ENCODE measurements at regions not wholly inside any gene's neighbourhood (a gene's known extent, or its start where the extent isn't known, plus 50 kb on each side); places are given as distances from the start of the nearest gene placed in this dataset.

DNA sequence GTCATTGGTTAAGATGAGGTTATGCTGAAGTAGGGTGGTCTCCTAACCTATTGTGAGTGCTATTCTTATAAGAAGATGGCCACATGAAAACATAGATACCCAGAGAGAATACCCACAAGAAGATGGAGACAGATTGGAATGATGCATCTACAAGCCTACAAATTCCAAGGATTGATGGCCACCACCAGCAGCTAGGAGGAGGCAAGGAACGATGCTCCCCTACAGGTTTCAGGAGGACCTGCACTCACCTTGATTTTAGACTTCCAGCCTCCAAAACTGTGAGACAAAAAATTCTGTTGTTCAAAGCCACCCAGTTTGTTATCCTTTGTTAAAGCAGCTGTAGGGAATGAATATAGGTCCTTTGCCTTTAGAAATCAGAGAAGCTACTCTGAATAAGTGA, 227.4 kb downstream of the NEDD1 start:
- H3K36me3 Mint-ChIP-seq, result peaks cover 23% of the 10 kb centered on the region
- POLR2A ChIA-PET, result no interaction called here
- H3K4me1 Mint-ChIP-seq, result peaks cover 49% of the 10 kb centered on the region
- peak; percentile 29 for ATAC-seq
- TF ChIP-seq ZNF532 (CRISPR knock-in tag; IDR thresholded peaks at IDR 0.05; ENCODE audit: borderline replicate concordance) (0 out of 2 replicates have a peak, but pooled peaks have one; percentile 44), CREM (CRISPR knock-in tag; IDR thresholded peaks at IDR 0.05) (no peak), ZMAT4 (CRISPR knock-in tag; IDR thresholded peaks at IDR 0.05) (no peak), NR2C2 (CRISPR knock-in tag; IDR thresholded peaks at IDR 0.05) (no peak)
- TF ChIP-seq, protein P1, sequence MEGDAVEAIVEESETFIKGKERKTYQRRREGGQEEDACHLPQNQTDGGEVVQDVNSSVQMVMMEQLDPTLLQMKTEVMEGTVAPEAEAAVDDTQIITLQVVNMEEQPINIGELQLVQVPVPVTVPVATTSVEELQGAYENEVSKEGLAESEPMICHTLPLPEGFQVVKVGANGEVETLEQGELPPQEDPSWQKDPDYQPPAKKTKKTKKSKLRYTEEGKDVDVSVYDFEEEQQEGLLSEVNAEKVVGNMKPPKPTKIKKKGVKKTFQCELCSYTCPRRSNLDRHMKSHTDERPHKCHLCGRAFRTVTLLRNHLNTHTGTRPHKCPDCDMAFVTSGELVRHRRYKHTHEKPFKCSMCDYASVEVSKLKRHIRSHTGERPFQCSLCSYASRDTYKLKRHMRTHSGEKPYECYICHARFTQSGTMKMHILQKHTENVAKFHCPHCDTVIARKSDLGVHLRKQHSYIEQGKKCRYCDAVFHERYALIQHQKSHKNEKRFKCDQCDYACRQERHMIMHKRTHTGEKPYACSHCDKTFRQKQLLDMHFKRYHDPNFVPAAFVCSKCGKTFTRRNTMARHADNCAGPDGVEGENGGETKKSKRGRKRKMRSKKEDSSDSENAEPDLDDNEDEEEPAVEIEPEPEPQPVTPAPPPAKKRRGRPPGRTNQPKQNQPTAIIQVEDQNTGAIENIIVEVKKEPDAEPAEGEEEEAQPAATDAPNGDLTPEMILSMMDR (IDR thresholded peaks at IDR 0.05), result 0 out of 2 replicates have a peak, but pooled peaks have one; percentile 20
- CTCF ChIA-PET, result interaction anchor here (0.6 to 1.0 kb wide), 3 partner anchors 9 to 835 kb away, joined by 3 to 5 read pairs (median 5); no protein-coding TSS in a partner anchor
- peaks cover 39% of the 10 kb centered on the region for H3K9me3 Mint-ChIP-seq
- H3K27me3 Mint-ChIP-seq (ENCODE audit: low read depth), result peaks cover 2% of the 10 kb centered on the region; the same call in 1 of the 2 replicates
- DNase-seq (ENCODE audit: low spot score), result no peak
- H3K27ac Mint-ChIP-seq, result no peak overlapping the region
- H3K4me3 Mint-ChIP-seq, result no peak overlapping the region

DNA sequence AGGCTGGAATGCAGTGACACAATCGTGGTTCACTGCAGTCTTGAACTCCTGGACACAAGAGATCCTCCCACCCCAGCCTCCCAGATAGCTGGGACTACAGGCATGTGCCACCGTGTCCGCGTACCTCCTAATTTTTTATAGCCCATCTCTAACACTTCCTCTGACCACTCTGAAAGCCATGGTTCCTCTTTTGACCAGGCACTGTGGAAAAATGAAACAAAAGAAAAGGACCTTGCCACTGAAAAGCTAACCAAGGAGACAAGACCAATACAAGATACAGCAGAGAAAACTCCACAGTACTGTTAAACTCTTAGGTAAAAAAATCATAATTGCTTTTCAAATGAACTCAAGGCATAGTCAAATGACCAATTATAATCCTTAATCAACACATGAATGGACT, 233.3 kb downstream of the NEDD1 start:
- CTCF ChIA-PET, result no interaction called here
- no peaks in the 10 kb centered on the region for H3K27me3 Mint-ChIP-seq (ENCODE audit: low read depth)
- TF ChIP-seq ZNF425 (CRISPR knock-in tag; conservative IDR thresholded peaks at IDR 0.05), result no peak
- no peak for TF ChIP-seq TP53 (CRISPR knock-in tag; IDR thresholded peaks at IDR 0.05)
- no peak for TF ChIP-seq TEAD4 (CRISPR knock-in tag; IDR thresholded peaks at IDR 0.05)
- TF ChIP-seq ZNF232 (CRISPR knock-in tag; IDR thresholded peaks at IDR 0.05), result no peak
- TF ChIP-seq JAZF1 (CRISPR knock-in tag; IDR thresholded peaks at IDR 0.05), result no peak
- no peak for TF ChIP-seq ELF4 (CRISPR knock-in tag; IDR thresholded peaks at IDR 0.05; ENCODE audit: low read depth)
- TF ChIP-seq IRF1 (CRISPR knock-in tag; IDR thresholded peaks at IDR 0.05), result no peak
- TF ChIP-seq, protein P2, sequence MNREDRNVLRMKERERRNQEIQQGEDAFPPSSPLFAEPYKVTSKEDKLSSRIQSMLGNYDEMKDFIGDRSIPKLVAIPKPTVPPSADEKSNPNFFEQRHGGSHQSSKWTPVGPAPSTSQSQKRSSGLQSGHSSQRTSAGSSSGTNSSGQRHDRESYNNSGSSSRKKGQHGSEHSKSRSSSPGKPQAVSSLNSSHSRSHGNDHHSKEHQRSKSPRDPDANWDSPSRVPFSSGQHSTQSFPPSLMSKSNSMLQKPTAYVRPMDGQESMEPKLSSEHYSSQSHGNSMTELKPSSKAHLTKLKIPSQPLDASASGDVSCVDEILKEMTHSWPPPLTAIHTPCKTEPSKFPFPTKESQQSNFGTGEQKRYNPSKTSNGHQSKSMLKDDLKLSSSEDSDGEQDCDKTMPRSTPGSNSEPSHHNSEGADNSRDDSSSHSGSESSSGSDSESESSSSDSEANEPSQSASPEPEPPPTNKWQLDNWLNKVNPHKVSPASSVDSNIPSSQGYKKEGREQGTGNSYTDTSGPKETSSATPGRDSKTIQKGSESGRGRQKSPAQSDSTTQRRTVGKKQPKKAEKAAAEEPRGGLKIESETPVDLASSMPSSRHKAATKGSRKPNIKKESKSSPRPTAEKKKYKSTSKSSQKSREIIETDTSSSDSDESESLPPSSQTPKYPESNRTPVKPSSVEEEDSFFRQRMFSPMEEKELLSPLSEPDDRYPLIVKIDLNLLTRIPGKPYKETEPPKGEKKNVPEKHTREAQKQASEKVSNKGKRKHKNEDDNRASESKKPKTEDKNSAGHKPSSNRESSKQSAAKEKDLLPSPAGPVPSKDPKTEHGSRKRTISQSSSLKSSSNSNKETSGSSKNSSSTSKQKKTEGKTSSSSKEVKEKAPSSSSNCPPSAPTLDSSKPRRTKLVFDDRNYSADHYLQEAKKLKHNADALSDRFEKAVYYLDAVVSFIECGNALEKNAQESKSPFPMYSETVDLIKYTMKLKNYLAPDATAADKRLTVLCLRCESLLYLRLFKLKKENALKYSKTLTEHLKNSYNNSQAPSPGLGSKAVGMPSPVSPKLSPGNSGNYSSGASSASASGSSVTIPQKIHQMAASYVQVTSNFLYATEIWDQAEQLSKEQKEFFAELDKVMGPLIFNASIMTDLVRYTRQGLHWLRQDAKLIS (CRISPR knock-in tag; IDR thresholded peaks at IDR 0.05; ENCODE audit: borderline replicate concordance), result no peak
- no peak for TF ChIP-seq ZNF532 (CRISPR knock-in tag; IDR thresholded peaks at IDR 0.05; ENCODE audit: borderline replicate concordance)

More for the DNA sequence above, 233.3 kb downstream of the NEDD1 start:
- H3K4me3 Mint-ChIP-seq, result no peak overlapping the region
- H3K9me3 Mint-ChIP-seq, result peaks cover 17% of the 10 kb centered on the region
- no peak for DNase-seq (ENCODE audit: low spot score)
- ATAC-seq, result no peak
- peaks cover 20% of the 10 kb centered on the region for H3K4me1 Mint-ChIP-seq
- peaks cover 6% of the 10 kb centered on the region for H3K36me3 Mint-ChIP-seq
- POLR2A ChIA-PET, result no interaction called here
- H3K27ac Mint-ChIP-seq, result no peak overlapping the region

Measured in WTC11 (cell line).